Pancreas (tissue), 10 donors: ENCODE measurements at regions not wholly inside any gene's neighbourhood (a gene's known extent, or its start where the extent isn't known, plus 50 kb on each side); places are given as distances from the start of the nearest gene placed in this dataset.

ENCODE experiments used
- ATAC-seq, 4 donors: fragments of 200-7000 bp; cut with Tn5 transposase; one replicate each; pipeline versions ENCODE4 v1.8.0 to v1.9.1; 2020; ENCODE audit warnings: mild to moderate bottlenecking in 4 of 4, moderate library complexity in 4 of 4
- DNase-seq, 6 donors: peaks; one replicate each; pipeline ENCODE4 v3.0.0-alpha.2; 2020
- FAIRE-seq: peaks from 2 replicates; lab custom pipeline; 2012; peaks lifted over from hg19 to GRCh38; lab: Jason Lieb, UNC
- H3K27ac ChIP-seq, 4 donors: fragments of 200-600 bp; sonication (generic); 1 replicate in 3 of 4; 2 replicates in 1 of 4; pipeline versions ENCODE4 v1.5.0 to v1.8.0; 2020
- H3K27me3 ChIP-seq, 4 donors: fragments of 200-600 bp; one replicate each; pipeline ENCODE4 v1.8.0; 2021
- H3K36me3 ChIP-seq, 3 donors: fragments of 200-600 bp; sonication (generic) in 1 of 3; one replicate each; pipeline versions ENCODE4 v1.5.0 to v1.8.0; 2020 to 2021
- H3K4me1 ChIP-seq, 3 donors: fragments of 200-600 bp; one replicate each; pipeline ENCODE4 v1.8.0; 2021
- H3K4me3 ChIP-seq, 4 donors: fragments of 200-600 bp; sonication (generic) in 2 of 4; one replicate each; pipeline versions ENCODE4 v1.5.0 to v1.8.0; 2020 to 2021
- H3K9me3 ChIP-seq, 4 donors: fragments of 200-600 bp; one replicate each; pipeline ENCODE4 v1.8.0; 2021
- CTCF ChIP-seq, 4 donors: fragments of 200-600 bp; sonication (generic) in 3 of 4; IDR thresholded peaks; one replicate each; pipeline versions ENCODE4 v1.5.0 to v1.8.0; 2021; ENCODE audit warnings: antibody characterized with exemption in 4 of 4
- WGBS, 2 donors: extraction: QIAGEN DNeasy Blood & Tissue Kit; methylation state at CpG; one replicate each; pipeline ENCODE4 v1.1.7; 2013; 5-methylcytosine and 5-hydroxymethylcytosine counted together
- intact Hi-C, 3 donors: fragments of 100-400 bp; cut with DNase I; formaldehyde crosslinking; loops; one replicate each; pipeline versions ENCODE4 v1.11.1 to v1.14.2; 2022
- donor health status: healthy with polysubstance abuse.
- donor health status: DM: no; HTN: no; CAD: no; lungs with moderate emphysema.
- donor health status: DM: no; HTN: no; CAD: no.
- donor health status: control.
- donor health status: control.
- donor health status: Bipolar disorder and iron deficiency.
- donor health status: DM: yes; HTN: yes; CAD: no.
- donor health status: DM: no; HTN: no; CAD: no.
- donor health status: DM: no; HTN: no; CAD: no.
- donor health status: DM: yes; HTN: yes; CAD: no.

DNA sequence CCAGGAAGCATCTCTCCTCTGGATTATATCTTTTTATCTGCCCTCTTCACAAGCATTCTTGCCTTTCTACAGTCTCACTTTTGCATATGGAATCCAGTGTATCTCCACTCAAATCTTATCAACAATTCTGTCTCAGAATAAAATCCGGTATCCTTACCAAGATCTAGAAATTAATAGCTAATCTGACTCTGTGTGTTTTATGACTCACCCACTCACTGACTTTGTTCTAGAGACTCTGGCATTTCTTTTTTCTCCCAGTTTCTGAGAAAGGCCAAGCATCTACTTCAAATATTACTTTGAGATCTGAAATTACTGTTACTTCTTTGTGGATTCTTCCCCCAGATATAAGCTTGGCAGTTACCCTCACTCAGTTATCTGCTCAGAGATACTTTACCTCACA, 913.5 kb upstream of the ATXN8OS start:
- no peak for DNase-seq
- TF ChIP-seq CTCF (IDR thresholded peaks at IDR 0.05), result no peak
- Histone ChIP-seq H3K27me3 (no peaks in the 10 kb centered on the region), H3K4me3 (no peak overlapping the region), H3K4me1 (no peaks in the 10 kb centered on the region), H3K9me3 (no peaks in the 10 kb centered on the region), H3K36me3 (no peaks in the 10 kb centered on the region), H3K27ac (no peak overlapping the region)
- no peak for ATAC-seq
- FAIRE-seq, result no peak
- intact Hi-C loops, result no loop called here
- 29% methylated on average over 1 of the region's 1 CpG for WGBS, 2 donors

- Histone ChIP-seq H3K36me3 (no peaks in the 10 kb centered on the region), H3K27ac (no peak overlapping the region), H3K27me3 (no peaks in the 10 kb centered on the region), H3K4me1 (no peaks in the 10 kb centered on the region), H3K4me3 (no peak overlapping the region), H3K9me3 (no peaks in the 10 kb centered on the region)
- no peak for ATAC-seq
- intact Hi-C loops, result no loop called here
- no peak for FAIRE-seq
- no peak for DNase-seq
- 37 to 42% methylated on average over 5 of the region's 5 CpGs for WGBS, 2 donors
- TF ChIP-seq CTCF (IDR thresholded peaks at IDR 0.05), result no peak
These were observed 927.6 kb upstream of the ATXN8OS start for GRCh38 chr13:69180034-69180433.

DNA sequence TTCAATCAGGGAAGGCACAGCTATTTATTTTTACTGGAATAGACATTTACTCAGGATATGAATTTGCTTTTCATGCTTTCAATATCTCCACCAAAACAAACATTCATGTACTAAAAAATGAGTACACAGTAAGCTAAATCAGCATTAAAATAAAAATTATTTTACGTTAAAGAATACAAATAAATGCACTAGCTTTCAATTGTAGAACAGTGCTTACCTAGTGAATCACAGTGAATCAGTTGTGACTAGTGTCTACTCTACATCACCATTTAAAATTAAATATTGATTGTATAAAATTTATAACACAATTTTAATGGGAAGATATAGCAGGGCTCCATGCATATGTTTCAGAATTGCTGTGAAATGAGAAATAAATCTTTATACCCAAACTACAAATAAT, 929.6 kb upstream of the ATXN8OS start:
- H3K27me3 ChIP-seq, result no peaks in the 10 kb centered on the region
- no peaks in the 10 kb centered on the region for H3K36me3 ChIP-seq
- DNase-seq, result no peak
- no peak overlapping the region for H3K4me3 ChIP-seq
- H3K27ac ChIP-seq, result no peak overlapping the region
- no peak for FAIRE-seq
- intact Hi-C loops, result no loop called here
- no peaks in the 10 kb centered on the region for H3K9me3 ChIP-seq
- no peaks in the 10 kb centered on the region for H3K4me1 ChIP-seq
- no peak for ATAC-seq
- no peak for TF ChIP-seq CTCF (IDR thresholded peaks at IDR 0.05)
- WGBS, 2 donors, result 50 to 67% methylated on average over 1 of the region's 1 CpG

DNA sequence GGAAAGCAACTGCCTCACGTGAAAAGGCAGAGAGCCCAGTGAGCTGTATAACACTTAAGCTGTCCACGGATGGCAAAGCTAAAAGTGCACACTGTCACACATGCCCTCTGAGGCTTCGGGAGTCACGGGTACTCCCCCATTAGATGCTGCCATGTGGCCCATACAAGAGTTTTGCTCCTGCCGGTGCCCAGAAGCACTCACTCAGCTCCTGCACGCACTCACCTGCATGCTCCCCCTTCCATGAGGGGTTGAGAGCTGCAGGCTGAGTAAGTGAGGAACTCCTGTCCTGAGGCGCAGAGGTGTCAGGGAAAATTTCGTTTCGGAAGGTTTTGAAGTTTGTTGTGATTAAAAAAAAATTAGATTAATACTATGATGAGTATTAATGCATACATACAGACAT, 939.2 kb upstream of the ATXN8OS start:
- DNase-seq, result no peak
- WGBS, 2 donors, result 66 to 77% methylated on average over 9 of the region's 9 CpGs

DNA sequence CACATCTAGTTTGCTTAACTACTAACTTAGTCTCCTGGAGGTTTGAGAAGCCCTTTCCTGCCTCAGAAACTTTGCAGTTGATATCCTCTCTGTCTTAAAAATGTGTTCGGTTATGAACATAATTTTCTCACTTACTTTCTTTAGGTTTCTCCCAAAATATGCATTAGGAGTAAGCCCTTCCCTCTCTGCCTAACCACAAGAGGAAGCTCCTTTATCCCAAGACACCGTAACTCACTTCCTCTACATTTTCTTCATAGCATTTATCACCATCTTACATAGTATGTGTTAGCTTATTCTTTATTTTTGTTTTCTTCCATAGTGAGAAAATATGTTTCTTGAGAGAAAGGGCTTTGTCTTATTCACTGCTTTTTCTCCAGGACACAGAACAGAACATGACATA, 952.5 kb upstream of the ATXN8OS start:
- no peak for FAIRE-seq
- WGBS, 2 donors, result 70 to 82% methylated on average over 2 of the region's 2 CpGs
- DNase-seq, result no peak

More for the DNA sequence above, 939.2 kb upstream of the ATXN8OS start:
- intact Hi-C loops, result no loop called here
- no peaks in the 10 kb centered on the region for H3K4me1 ChIP-seq
- ATAC-seq (no peak), FAIRE-seq (no peak)
- H3K27me3 ChIP-seq, result no peaks in the 10 kb centered on the region
- H3K4me3 ChIP-seq, result no peak overlapping the region
- no peaks in the 10 kb centered on the region for H3K36me3 ChIP-seq
- TF ChIP-seq CTCF (IDR thresholded peaks at IDR 0.05), result no peak
- no peaks in the 10 kb centered on the region for H3K9me3 ChIP-seq
- no peak overlapping the region for H3K27ac ChIP-seq

More for the DNA sequence above, 952.5 kb upstream of the ATXN8OS start:
- no peak for ATAC-seq
- Histone ChIP-seq H3K9me3 (no peaks in the 10 kb centered on the region), H3K27me3 (no peaks in the 10 kb centered on the region), H3K4me3 (no peak overlapping the region), H3K36me3 (no peaks in the 10 kb centered on the region), H3K27ac (no peak overlapping the region), H3K4me1 (no peaks in the 10 kb centered on the region)
- no peak for TF ChIP-seq CTCF (IDR thresholded peaks at IDR 0.05)
- intact Hi-C loops, result no loop called here
